Ecto neural progenitor cell (in vitro differentiated cells): ENCODE measurements at regions not wholly inside any gene's neighbourhood (a gene's known extent, or its start where the extent isn't known, plus 50 kb on each side); places are given as distances from the start of the nearest gene placed in this dataset.

ENCODE experiments used
- DNase-seq: peaks from one replicate; pipeline ENCODE4 v3.0.0-alpha.2; 2018; ENCODE audit warnings: low spot score

DNA sequence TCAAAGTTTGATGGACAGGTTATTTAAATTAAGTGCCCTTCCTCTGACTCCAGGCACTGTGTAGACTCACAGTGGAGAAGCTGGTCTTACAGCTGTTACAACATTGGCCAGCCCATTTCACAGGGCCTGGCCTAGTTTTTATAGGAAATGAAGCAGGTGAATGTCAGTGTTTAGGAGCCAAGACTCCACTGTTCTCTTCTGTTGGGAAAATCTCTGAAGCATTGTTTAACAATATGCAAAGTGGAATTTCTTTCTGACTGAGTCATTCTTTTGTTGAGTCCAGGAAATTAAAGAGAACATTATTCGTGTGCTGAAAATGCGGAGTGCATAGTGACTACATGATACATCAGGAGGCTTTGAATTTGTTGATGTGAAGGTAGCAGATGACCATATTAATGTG, 64.7 kb downstream of the ARRDC4 start:
- DNase-seq = no peak

DNA sequence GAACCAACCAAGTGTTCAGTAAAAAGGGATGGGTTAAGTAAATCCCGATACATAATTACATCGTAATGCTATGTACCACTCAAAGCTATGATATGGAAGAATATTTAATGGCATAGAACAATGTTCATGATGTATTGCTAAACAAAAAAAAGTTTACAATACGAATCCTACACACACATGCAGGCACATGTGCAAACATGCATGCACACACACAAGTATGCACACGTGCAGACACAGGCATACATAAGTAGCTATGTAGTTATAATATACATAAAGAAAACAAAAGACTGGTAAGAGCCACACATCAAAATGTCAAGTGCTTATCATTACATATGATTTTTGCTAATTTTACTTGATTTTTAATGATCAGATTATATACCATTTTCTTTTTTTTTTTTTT, 74.2 kb downstream of the ARRDC4 start:
- no peak for DNase-seq

DNA sequence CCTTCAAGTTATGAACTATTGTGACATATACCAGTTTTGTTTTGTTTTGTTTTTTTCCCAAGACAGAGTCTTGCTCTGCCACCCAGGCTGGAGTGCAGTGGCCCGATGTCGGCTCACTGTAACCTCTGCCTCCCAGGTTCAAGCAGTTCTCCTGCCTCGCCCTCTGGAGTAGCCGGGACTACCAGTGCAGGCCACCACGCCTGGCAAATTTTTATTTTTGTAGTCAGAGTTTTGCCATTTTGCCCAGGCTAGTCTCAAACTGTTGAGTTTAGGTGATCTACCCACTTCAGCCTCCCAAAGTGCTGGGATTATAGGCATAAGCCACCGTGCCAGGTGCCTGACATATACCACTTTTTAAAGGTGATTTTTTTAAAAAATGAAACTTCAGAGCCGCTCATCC, 74.6 kb downstream of the ARRDC4 start:
- no peak for DNase-seq

DNA sequence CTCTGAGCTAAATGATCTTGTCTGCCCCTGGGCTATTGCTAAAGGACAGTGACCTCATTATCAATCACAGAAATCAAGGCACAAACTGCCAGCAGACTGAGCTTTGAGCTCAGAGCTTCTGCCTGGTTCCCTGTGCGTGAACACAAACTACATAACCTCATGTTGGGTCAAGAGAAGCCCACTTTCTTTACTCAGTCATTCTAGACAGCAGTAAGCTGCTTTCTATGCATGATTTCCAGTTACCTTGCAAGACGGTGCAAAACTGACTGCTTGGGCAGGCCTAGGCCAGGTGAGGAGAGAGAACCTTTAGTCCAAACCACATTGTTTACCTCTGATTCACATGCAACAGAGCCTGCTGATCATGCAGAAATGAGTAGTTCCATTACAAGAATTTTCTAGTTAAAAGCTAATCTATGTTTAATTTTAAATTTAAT, 75.1 kb downstream of the ARRDC4 start:
- no peak for DNase-seq

DNA sequence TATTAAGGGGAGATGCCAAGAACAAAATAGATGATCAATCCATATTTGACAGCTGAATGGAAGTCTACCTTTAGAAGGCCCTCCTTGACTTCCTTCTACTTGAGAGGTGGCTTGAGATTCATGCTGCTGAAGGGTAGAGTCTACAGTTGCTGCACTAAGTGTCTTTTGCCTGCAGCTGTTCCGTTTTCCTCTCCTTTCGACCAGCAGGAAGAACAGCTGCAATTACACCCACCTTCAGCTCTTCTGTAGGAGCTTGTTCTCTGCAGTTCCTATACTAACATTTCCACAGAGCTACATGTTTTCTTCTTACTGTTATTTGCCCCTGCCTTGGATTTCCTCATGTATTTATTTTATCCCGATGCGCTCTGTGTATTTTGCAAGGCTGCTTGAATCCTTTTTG, 79.1 kb downstream of the ARRDC4 start:
- DNase-seq = no peak

DNA sequence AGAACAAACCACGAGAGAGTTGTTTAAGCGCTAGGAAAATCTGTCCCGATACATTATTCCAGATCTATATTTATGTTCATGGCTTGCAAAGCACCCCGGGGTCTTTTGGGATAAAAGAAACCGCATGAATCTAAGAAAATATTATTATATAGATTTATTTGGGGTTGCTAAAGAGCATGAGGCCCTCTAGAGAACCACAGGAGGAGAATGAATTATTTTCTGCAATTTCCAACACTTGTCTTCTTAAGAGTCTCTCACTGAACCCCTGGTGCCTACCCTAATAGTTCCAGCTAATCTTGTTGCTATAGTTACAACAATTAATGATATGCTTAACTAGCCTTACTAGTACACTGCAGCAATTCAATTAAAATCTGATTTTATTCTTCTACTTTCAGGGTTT, 79.6 kb downstream of the ARRDC4 start:
- no peak for DNase-seq

DNA sequence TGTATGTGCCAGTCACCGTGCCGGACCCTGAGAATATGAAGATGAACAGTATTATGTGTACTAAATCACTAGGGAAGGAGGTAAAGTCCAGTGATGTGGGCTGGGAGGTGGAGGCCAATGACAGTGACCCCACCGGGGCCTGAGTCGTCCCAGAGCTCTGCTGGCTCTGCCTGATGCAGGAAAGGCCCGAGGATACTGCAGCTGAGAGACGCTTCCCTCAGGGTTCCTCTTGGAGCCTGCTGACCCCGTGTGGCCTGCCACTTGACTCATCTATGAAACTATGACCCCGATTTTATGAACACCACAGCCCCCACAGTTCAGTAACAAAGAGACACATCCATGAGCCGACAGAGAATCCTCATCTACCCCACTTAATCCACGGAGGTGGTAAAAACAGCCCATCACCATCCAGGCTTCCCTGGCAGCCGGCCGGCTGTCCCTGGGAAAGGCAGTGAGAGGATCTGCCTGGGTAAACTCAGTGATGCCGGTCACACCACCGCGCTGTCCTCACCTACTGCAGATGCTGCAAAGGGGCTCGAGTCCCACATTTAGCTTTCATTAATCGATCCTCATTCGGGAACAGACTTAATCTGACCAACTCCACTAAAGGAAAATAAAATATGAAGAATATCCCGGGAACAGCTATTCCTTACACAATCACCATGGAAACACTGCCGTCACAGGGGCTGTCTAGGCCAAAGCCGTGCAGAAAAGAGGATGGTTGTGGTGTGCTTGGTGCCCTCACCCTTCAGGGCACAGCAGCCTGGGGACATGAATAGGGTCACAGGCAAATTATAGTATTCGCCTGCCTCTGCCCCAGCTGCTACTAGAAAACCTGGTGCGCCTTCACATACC, 82.9 kb downstream of the ARRDC4 start:
- DNase-seq = no peak

DNA sequence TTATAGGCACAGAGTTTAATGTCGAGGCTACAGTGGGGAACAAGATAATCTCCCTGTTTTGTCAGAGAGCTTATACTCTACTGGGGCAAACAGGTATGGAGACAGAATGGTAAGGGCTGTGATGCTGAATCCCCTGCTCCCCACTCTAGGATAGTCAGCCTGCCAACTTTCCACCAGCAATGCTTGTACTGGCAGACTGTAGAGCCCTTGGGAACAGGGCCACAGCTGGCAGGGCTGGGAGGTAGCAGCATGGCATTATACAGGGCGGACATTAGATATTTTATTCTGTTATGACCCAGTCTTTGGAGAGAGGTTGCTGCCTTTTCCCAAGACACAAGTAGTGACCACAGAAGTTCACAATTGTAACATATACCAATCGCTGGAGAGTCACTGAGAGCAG, 91.2 kb downstream of the ARRDC4 start:
- no peak for DNase-seq

DNA sequence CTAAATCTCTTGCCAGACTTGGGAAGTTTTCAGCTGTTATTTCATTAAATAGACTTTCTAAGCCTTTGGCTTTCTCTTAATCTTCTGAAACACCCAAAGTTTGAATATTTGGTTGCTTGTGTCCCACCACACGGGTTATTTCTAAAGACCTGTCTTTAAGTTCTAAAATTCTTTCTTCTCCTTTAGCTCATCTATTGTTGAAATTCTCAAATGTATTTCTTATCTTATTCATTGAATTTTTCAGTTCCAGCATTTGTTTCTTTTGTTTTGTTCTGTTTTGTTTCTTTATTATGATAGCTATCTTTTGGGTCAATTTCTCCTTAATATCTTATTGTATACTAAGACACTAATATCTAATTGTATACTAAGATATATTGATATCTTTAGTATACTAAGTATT, 97.0 kb downstream of the ARRDC4 start:
- no peak for DNase-seq

DNA sequence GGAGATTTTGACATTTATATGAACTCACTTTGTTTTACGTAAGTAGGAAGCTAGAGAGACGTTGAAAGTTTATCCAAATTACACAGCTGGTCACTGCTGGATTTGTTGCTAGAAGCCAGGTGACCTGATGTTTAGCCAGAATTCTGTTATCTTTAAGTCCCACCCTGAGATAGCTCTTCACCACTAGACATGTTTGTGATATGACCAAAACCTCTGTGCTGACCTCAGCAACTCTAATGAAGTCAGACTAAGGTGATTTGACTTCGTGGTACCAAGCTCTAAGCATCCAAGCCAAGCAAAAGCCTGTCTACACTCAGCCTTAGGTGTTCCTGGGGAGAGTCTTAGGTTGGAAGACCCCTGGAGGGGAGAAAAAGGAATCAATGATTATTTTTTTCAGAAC, 102.4 kb downstream of the ARRDC4 start:
- DNase-seq = no peak

DNA sequence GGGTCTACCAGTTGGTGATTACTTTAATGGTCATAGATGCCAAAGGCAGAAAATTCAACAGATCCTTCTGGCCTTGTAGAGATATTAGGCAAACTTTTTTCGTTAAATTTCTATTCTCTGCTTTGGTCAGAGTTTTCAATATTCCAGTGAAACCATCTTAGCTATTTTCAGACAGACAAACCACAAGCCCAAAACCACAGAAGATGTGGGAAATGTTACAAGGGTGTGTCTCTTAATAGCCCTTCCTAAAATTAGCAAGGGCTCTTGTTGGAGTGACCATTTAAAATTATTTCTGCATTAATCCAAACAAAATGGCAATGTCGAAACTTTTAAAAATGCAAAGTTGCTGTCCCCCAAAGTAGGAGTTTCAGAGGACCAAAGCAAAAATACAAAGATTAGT, 102.8 kb downstream of the ARRDC4 start:
- no peak for DNase-seq

DNA sequence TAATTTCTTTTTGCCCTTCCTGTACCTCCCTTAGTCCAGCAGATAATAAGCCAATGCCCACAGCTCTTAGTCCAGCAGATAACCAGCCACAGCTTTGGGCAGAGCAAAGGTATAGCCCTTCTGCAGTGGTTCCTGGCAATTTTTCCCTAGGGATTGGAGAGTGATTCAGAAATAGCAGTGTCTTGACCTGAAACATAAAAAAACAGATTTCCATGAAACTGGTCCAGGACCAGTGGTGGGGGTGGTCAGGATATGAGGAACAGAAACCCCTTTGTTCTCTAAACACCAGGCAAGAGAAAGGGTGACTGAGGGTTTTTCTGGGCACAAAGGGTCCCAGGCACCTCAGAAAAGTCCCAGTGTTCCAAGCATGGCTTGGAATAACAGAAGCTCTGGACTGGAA, 103.4 kb downstream of the ARRDC4 start:
- no peak for DNase-seq

DNA sequence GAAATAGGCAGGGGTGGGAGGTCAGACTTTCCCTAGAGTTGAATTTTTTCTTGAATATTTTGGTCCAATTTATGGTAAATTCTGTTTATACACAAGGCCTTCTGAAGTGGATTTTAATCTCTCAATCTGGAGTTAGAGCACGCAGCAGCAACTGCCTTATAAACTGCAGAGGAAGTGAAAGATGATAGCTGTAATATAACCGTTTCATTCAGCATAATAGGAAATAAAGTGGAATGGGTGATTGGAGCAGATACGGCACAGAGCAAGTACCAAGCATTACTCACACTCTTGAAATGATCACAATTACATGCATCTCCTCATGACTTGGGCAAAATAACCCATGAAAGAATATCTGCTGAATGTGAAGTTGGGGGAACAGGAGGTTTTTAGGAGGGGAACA, 106.8 kb downstream of the ARRDC4 start:
- no peak for DNase-seq

DNA sequence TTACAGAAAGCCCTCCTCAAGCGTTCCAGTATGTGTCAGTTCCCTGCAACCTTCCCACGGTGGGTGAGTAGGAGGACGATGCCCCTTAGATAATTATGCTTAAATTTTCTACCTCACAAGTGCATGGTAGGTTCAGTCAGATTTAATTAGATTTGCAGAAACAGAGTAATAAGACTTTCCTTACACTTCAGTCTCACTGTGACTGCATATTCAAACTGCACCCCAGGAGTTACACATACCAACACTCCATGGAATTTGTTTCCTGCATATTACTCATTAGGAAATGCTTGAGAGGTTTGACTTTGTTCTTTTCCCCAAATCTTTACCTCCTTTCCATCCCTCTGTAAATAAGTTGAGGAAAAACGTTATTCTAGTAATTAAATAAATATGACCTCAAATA, 108.8 kb downstream of the ARRDC4 start:
- no peak for DNase-seq

DNA sequence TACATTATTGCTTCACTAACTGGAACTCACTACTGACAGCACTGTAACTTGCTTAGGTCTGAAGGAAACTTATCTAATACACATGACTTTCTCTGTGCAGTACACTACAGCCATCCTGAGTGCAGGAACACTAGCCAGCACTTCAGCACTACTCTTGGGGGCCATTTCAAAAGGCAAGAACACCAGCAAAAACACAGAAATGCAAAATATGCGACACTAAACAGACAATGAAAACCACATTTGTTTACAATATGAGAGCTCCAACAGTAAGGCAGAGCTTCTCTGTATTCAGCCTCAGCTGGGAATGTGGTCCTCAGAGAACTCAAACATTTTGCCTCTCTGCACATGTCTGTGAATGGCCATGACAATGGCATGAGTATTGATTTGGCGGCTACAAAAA, 109.6 kb downstream of the ARRDC4 start:
- DNase-seq = no peak

DNA sequence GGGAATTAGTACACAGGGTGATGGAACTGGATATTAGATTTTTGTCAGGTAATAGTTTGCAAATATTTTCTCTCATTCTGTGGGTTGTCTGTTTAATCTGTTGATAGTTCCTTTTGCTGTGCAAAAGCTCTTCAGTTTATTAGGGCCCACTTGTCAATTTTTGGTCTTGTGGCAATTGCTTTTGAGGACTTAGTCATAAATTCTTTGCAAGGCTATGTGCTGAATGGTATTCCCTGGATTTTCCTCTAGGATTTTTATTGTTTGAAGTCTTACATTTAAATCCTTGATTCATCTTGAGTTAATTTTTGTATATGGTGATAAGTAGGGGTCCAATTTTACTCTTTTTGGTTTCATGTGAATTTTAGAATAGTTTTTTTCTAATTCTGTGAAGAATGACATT, 111.3 kb downstream of the ARRDC4 start:
- no peak for DNase-seq

DNA sequence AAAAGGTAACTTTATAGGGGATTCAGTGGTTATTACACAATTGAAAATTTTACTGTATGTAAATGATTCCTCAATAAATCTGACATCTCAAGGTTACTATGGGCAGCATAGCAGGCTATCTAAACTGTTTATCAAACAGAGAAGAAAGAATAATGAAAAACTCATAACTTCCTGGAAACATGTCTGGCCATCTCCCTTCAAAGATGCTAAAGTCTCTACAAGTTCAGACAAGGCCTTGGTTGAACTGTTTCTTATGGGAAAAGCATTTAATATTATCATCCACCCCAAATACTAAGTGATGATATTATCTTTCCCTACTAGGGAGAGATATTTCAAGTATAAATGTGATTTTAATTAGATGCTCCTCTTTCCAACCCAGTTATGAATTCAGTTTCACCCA, 114.9 kb downstream of the ARRDC4 start:
- DNase-seq = no peak

DNA sequence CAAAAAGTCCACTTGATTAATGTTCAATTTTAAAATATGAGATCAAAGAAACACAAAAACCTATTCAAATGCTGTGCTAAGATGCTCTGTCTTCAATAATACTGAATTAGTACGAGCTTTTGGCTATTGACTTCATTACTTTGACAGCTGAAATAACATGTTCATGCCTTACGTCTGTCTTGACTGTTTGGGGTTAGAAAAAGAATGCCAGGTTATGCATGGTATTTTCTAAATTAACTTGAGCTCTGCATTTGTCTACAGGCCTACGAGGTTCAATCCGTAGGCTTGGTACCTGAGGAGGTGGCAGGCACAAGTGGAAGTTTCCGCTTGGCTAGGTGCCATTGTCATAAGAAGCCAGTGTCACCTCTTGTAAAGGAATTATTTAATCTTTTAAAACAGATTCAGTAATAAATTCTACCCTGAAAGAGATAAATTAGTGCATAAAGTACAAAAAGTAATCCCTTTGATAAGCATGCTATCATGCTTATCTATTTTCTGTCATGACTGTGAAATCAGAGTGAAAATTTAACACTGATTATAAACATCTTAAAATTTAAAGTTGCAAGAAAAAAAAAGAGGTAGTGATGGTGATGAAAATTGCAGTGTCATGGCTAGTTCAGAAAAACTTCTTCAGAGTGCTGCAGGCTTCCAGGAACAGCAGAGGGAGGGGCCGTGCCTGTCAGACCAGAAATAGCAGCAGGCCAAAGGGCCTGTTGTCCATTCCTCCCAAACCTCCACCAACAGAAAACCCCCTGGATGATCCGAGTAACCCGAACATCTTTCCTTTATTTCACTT, 115.7 kb downstream of the ARRDC4 start:
- no peak for DNase-seq

DNA sequence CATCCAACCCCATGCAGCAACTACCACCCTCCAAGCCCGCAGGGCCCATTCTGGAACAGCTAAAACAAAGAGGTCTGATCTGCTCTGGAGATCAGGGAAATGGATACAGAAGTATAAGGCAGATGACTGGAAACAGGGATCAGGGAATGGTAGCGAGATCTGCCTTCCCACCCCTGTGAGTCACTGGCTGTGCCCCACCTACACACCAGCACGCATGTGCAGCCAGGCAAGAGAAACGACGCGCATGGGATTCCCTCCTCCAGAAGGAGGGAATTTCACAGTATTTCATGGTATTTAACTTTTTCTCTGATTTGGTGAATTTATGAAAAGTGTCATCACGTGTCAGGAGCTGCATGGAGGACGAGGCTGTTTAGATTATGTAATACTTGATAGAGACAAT, 116.7 kb downstream of the ARRDC4 start:
- no peak for DNase-seq

DNA sequence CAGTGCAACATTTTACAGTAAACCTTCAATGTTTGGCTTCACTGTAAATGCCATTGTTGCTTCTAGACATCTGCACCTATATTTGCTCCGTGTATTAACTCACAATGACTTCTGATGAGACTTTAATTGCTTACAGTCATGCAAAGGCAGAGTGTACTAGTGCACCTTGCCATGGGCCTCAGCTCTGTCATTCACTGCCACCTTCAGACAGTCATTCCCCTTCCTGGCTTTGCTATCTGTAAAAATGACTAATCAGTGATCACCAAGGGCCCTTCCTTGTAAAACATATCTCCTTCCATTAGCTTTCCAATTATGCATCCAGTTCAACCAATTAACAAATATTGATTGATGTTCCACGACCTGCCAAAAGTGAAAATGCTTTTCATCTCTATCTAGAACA, 120.3 kb downstream of the ARRDC4 start:
- DNase-seq = no peak

DNA sequence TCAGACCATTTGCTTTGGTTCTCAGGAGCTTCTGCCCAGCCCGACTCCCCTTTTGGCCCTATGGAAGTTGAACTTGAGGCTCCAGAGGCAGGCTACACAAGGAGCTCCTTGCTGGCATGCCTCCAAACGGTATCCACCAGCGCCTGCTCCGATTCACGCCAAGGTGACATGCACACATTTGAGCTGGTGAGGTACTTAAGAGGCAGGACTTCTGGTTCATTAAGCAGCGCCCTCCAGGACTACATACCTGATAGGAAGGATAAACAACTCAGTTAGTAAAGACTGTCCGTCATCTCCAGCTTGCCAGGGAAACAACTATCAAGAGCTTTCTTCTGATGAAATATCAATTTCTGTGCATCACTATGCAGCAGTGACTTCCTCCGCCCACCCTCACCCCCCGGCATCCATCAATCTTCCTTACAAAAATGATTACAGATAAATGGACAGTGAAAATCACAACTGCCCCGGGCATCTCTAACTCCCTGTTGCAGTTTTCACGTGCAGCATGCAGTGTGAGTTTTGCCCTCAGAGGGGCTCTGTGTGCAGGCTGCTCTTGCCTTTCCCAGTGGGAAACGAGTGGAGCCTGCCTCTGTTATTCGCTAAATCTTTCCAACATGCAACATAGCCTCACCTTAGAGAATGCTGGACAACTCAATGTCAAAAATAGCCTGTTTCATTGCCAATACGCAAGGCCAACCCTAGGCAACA, 122.9 kb downstream of the ARRDC4 start:
- no peak for DNase-seq

DNA sequence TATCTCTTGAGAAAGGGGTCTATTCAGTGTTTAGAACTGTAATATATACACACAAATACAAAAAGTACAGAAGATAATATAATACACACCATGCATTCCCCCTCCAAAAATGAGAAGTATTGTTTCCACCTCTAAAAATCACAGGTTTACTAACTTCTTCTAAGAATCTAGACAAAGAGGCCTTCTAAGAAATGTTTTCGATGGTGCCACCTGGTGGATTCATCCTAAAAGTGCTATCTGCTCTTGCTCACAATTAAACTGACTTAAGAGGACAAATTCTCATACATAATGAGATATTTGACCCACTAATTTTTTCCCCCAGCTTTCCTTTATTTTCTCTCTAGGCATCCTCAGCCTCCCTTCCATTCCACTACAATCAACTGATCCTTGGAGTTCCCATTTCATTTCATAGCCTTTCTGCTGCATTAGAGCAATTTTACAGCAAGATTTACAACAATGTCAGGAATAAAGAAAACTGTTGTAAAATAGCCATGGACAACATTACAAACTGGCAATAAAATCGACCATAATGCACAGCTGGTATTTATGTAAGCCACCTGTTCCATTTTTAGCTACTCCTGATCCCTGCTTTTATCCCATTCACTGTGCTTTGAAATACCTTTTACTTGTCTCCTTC, 124.6 kb downstream of the ARRDC4 start:
- DNase-seq = no peak
